ENCODE measurements at regions not wholly inside any gene's neighbourhood (a gene's known extent, or its start where the extent isn't known, plus 50 kb on each side); places are given as distances from the start of the nearest gene placed in this dataset.

- no peak for TF ChIP-seq CTCF (IDR thresholded peaks at IDR 0.05)
- TF ChIP-seq POLR2A (IDR thresholded peaks at IDR 0.05), result no peak
- no peak for TF ChIP-seq POLR2AphosphoS5 (IDR thresholded peaks at IDR 0.05)
Observed at GRCh38 chr4:147192679-147193078, 247.0 kb upstream of the TTC29 start.

All from breast epithelium (tissue), 3 donors.